GM12878 (cell line): ENCODE measurements at regions not wholly inside any gene's neighbourhood (a gene's known extent, or its start where the extent isn't known, plus 50 kb on each side); places are given as distances from the start of the nearest gene placed in this dataset.

Experiments used
- ATAC-seq: fragments of 200-7000 bp; cut with Tn5 transposase; 3 replicates; pipeline ENCODE4 v1.9.1; 2020; ENCODE audit warnings: mild to moderate bottlenecking, moderate library complexity
- BruUV-seq: library from RNA; stranded (reverse); fragments of 400-500 nt; replicated peaks from 2 replicates; lab custom pipeline; 2021; lab: Mats Ljungman, UMichigan
- CTCF ChIA-PET: fragments of 300-600 bp; sonication (Branson Sonifier 250); formaldehyde crosslinking; extraction: SDS; loops from one replicate; lab custom pipeline; 2021; ENCODE audit warnings: inconsistent platforms; lab: Yijun Ruan, JAX
- POLR2A ChIA-PET: fragments of 350-600 bp; formaldehyde crosslinking; extraction: SDS; loops from one replicate; lab custom pipeline; 2021; ENCODE audit warnings: inconsistent platforms; lab: Charles Lee
- RAD21 ChIA-PET: fragments of 300-600 bp; sonication (Branson Sonifier 250); formaldehyde crosslinking; loops from one replicate; lab custom pipeline; 2023; ENCODE audit warnings: antibody characterized with exemption; ENCODE audit not compliant: unreplicated experiment; lab: Charles Lee
- SMC1A ChIA-PET: fragments of 300-600 bp; sonication (Branson Sonifier 250); formaldehyde crosslinking; loops from one replicate; lab custom pipeline; 2023; ENCODE audit not compliant: unreplicated experiment, uncharacterized antibody; lab: Charles Lee
- DNase-seq: peaks from one replicate; pipeline ENCODE4 v3.0.0-alpha.2; 2011; ENCODE audit warnings: low read depth, low spot score
- FAIRE-seq: peaks from 3 replicates; lab custom pipeline; 2011; peaks lifted over from hg19 to GRCh38; lab: Jason Lieb, UNC
- H2AFZ ChIP-seq: 2 replicates; pipeline ENCODE4 v1.6.0; 2011; ENCODE audit warnings: low read depth, low read length, control low read depth; ENCODE audit not compliant: control insufficient read depth
- H3K27ac ChIP-seq: 2 replicates; pipeline ENCODE4 v1.5.1; 2011; ENCODE audit warnings: control low read depth; ENCODE audit not compliant: control insufficient read depth, insufficient read depth
- H3K27me3 ChIP-seq, 2 experiments: replicated peaks in 1 of 2; 2 replicates each; pipeline versions ENCODE4 v1.6.0 to v1.6.1; 2011; ENCODE audit warnings: low read length in 1 of 2; ENCODE audit not compliant: control insufficient read depth in 2 of 2, insufficient read depth in 2 of 2
- H3K36me3 ChIP-seq, 2 experiments: 2 replicates each; pipeline ENCODE4 v1.5.1; 2011; ENCODE audit warnings: low read length in 1 of 2; ENCODE audit not compliant: control insufficient read depth in 2 of 2, insufficient read depth in 2 of 2
- H3K4me1 ChIP-seq: 2 replicates; pipeline ENCODE4 v1.6.1; 2011; ENCODE audit warnings: mild to moderate bottlenecking, low read length, moderate library complexity, mixed read lengths; ENCODE audit not compliant: control insufficient read depth, insufficient read depth
- H3K4me2 ChIP-seq: 2 replicates; pipeline ENCODE4 v1.6.0; 2011; ENCODE audit warnings: control low read depth; ENCODE audit not compliant: control insufficient read depth, insufficient read depth
- H3K4me3 ChIP-seq: fragments of 200-600 bp; sonication (generic); 2 replicates; pipeline ENCODE4 v1.5.1; 2016
- H3K79me2 ChIP-seq: 2 replicates; pipeline ENCODE4 v1.6.0; 2011; ENCODE audit warnings: low read length; ENCODE audit not compliant: control insufficient read depth, insufficient read depth
- H3K9ac ChIP-seq: 2 replicates; pipeline ENCODE4 v1.8.0; 2011; ENCODE audit warnings: low read length, control low read depth, mixed read lengths; ENCODE audit not compliant: control insufficient read depth, insufficient read depth
- H3K9me3 ChIP-seq: replicated peaks from 3 replicates; pipeline ENCODE4 v1.5.1; 2011; ENCODE audit warnings: mild to moderate bottlenecking, low read length; ENCODE audit not compliant: control insufficient read depth, insufficient read depth
- H4K20me1 ChIP-seq: 2 replicates; pipeline ENCODE4 v1.6.0; 2011; ENCODE audit not compliant: control insufficient read depth, insufficient read depth
- BCL3 ChIP-seq: IDR thresholded peaks from 2 replicates; pipeline ENCODE4 v1.6.1; 2011; ENCODE audit warnings: borderline replicate concordance, low read depth, mild to moderate bottlenecking, moderate library complexity, low read length; ENCODE audit not compliant: insufficient read depth, poor library complexity, severe bottlenecking
- JUND ChIP-seq: IDR thresholded peaks from 2 replicates; pipeline ENCODE4 v1.6.1; 2012; ENCODE audit warnings: low read depth, mild to moderate bottlenecking, low read length, improper control_type of control experiment, moderate library complexity
- MTA2 ChIP-seq: fragments of 450-650 bp; IDR thresholded peaks from 2 replicates; pipeline ENCODE4 v1.6.1; 2016; ENCODE audit warnings: low read depth, mild to moderate bottlenecking, moderate library complexity
- NR2C1 ChIP-seq: fragments of 450-650 bp; IDR thresholded peaks from 2 replicates; pipeline ENCODE4 v1.6.1; 2017; ENCODE audit warnings: antibody characterized with exemption, mild to moderate bottlenecking, moderate library complexity
- REST ChIP-seq: IDR thresholded peaks from 2 replicates; pipeline ENCODE4 v1.6.1; 2012; ENCODE audit warnings: mild to moderate bottlenecking, low read depth, low read length
- USF2 ChIP-seq: IDR thresholded peaks from 2 replicates; pipeline ENCODE4 v1.6.1; 2011; ENCODE audit warnings: low read depth, low read length, improper control_type of control experiment, borderline replicate concordance
- ZBTB40 ChIP-seq: fragments of 450-650 bp; IDR thresholded peaks from 2 replicates; pipeline ENCODE4 v1.6.1; 2016; ENCODE audit warnings: mild to moderate bottlenecking, moderate library complexity, borderline replicate concordance
- WGBS: methylation state at CpG from one replicate; pipeline ENCODE4 v1.1.6; 2016; ENCODE audit warnings: low lambda C conversion rate; ENCODE audit not compliant: insufficient replicate concordance, insufficient coverage; ENCODE audit errors: missing lambda C conversion rate; 5-methylcytosine and 5-hydroxymethylcytosine counted together
- in situ Hi-C: fragments of 300-500 bp; cut with MboI; formaldehyde crosslinking; loops from 9 replicates; pipeline ENCODE4 v1.14.3; 2018; ENCODE audit warnings: mixed read lengths
- intact Hi-C: fragments of 100-400 bp; cut with micrococcal nuclease; formaldehyde crosslinking; loops from one replicate; pipeline ENCODE4 v1.14.2; 2022; ENCODE audit not compliant: unreplicated experiment

- Histone ChIP-seq H3K27ac (no peak overlapping the region), H3K36me3 (no peaks in the 10 kb centered on the region), H3K4me2 (no peak overlapping the region), H3K27me3 (no peaks in the 10 kb centered on the region), H2AFZ (no peak overlapping the region), H4K20me1 (no peaks in the 10 kb centered on the region), H3K4me1 (no peaks in the 10 kb centered on the region), H3K4me3 (no peak overlapping the region), H3K79me2 (no peaks in the 10 kb centered on the region), H3K9ac (no peak overlapping the region), H3K9me3 (no peaks in the 10 kb centered on the region)
- CTCF ChIA-PET = no interaction called here
- FAIRE-seq = no peak
- no TSS peak for BruUV-seq
- no peak for DNase-seq
- SMC1A ChIA-PET = no interaction called here
- RAD21 ChIA-PET = no interaction called here
- no peak for TF ChIP-seq BCL3
- no peak for TF ChIP-seq JUND
- no peak for TF ChIP-seq REST
- TF ChIP-seq MTA2 = no peak
- no peak for TF ChIP-seq USF2
- TF ChIP-seq NR2C1 = no peak
- no peak for TF ChIP-seq ZBTB40
- in situ Hi-C loops = no loop called here
- intact Hi-C loops = no loop called here
- no peak for ATAC-seq
- WGBS = 3% methylated on average over 2 of the region's 2 CpGs
- POLR2A ChIA-PET = no interaction called here
These were observed 812.1 kb upstream of the MIR17HG start for GRCh38 chr13:90535421-90535820.
